SHP77 (cell line): ENCODE measurements at regions not wholly inside any gene's neighbourhood (a gene's known extent, or its start where the extent isn't known, plus 50 kb on each side); places are given as distances from the start of the nearest gene placed in this dataset.

Source experiments
- DNase-seq, 2 experiments: peaks; one replicate each; lab custom pipeline; 2025; lab: John Stamatoyannopoulos, UW

DNA sequence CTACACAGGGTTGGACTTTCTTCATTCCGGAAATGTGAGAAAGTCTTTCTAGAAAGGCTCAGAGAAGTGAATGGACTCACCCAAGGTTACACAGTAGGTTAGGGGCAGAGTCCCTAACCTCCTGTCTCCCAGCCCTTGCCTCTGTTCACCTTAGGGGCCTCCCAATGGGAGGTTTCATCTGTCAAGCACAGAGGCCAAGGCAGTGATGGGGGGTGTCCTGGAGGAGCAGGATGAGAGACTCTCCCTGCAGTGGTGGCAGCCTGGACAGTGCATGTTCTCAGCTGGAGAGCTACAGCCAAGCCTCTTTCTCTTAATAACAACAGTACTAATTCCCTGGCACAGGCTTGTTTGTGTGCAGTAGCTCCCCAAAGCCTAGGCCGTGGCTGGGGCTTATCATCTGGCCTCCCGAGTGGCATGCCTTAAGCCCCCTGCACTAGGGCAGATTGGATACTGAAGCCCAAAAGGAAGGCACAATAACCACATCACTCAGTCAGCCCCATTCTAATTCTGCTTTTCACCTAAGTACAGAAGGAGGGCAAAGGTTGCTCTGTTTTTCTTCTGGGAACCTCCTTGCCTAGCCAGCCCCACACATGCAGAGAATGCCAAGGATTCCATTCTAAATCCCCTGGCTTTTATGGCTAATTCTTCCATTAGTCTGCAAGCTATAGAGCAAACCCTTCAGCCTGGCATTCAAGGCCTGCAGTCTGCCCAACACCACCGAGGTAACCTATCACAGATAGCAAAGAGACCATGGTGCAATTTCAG lies 50.2 kb upstream of the XPA start:
- no peak for DNase-seq

GRCh38 chr9:97748525-97748924 lies 51.4 kb upstream of the XPA start:
- DNase-seq: no peak

- no peak for DNase-seq
Measured at GRCh38 chr9:97749928-97750327, 52.8 kb upstream of the XPA start.

DNA sequence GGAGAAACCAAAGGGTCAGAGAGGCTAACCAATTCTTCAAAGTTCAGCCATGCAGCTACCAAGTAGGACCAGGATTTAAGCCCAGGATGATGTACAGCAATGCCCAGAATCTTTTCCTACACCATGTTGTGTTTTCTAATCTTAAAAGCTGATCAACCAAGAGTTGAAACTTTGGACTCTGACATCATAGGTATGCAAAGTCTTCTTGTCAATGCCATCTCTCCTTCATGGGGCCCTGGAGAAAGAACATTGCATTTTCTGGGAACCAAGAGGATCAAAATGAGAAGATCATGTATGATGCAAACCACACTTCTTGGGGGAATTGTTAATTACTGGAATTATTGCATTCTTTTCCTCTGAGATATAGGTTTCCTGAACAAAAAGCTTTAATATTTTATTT lies 54.4 kb upstream of the XPA start:
- no peak for DNase-seq

- DNase-seq: no peak
Measured at GRCh38 chr9:97752274-97752673, 55.1 kb upstream of the XPA start.

- no peak for DNase-seq
Measured at GRCh38 chr9:97753364-97753763, 56.2 kb upstream of the XPA start.

DNA sequence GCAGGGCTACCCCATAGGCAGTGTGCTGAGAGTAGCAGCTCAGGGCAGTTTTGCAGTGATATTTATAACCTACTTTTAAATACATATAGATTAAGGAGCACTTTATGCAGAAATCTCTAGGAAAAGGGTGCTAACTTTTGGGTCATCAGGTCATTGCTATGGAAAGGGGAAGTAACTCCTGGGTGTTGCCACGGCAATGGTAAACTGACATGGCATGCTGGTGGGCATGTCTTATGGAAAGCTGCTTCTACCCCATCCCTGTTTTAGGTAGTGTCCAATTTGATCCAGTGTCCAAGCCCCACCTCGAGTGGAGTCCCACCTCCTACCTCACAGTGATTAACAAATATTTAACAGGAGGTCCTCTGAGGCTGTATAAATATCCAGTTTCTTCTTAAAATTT lies 56.8 kb upstream of the XPA start:
- DNase-seq: no peak

GRCh38 chr9:97755618-97756267 lies 58.6 kb upstream of the XPA start:
- DNase-seq: no peak

- no peak for DNase-seq
Measured at GRCh38 chr9:97756991-97757390, 59.9 kb upstream of the XPA start.

GRCh38 chr9:97758334-97758916 lies 61.3 kb upstream of the XPA start:
- no peak for DNase-seq

DNA sequence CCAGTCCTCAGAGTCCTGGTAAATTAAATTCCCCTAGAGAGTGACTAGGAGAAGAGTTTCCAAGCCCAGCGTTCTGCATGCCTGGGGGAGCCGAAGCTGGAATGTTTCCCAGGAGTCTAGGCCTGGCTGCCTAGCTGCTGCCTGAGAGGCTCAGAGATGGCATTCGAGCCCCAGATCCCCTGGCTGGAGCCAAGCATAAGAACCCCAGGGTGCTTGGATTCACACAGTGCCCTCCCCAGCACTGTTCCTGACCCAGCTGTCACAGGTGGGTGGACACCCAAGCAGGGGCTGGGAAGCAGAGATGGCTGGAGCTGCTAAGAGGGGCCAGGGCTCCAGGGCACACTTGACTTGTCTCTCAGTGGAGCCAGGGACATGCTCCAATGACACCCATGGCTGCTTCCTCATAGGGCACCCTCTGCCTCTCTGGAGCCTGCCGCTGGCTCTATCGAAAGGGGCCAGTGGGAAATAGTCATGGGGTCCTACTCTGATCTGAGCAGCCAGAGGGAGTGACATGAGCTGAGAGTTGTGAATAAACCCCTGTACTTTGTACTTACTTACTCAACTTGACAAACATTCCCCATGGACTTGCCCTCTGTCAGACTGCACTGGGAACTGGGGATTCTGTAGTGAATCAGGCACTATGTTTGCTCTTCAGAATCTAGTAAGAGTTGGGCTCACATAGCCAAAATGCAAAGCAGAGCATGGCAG lies 62.6 kb upstream of the XPA start:
- no peak for DNase-seq

- no peak for DNase-seq
Measured at GRCh38 chr9:97761056-97761598, 64.0 kb upstream of the XPA start.

DNA sequence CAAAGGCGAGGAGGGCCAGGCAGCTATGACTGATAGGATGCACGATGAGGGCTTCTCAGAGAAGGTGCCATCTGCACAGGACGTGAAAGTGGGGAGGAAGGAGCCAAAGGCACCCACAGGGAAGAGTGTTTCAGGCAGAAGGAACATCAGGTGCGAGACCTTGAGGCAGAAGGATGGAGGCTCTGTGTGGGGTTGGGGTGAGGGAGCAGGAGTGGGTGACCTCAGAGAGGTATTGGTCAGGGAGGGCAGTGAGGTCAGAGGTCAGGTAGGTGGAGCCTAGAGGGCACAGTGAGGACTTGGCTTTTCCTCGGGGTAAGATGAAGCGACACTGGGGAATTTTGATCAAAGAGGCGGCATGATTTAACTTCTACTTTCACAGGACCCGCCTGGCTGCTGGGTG lies 64.7 kb upstream of the XPA start:
- DNase-seq: no peak

- no peak for DNase-seq
Measured at GRCh38 chr9:97763874-97764273, 66.7 kb upstream of the XPA start.

DNA sequence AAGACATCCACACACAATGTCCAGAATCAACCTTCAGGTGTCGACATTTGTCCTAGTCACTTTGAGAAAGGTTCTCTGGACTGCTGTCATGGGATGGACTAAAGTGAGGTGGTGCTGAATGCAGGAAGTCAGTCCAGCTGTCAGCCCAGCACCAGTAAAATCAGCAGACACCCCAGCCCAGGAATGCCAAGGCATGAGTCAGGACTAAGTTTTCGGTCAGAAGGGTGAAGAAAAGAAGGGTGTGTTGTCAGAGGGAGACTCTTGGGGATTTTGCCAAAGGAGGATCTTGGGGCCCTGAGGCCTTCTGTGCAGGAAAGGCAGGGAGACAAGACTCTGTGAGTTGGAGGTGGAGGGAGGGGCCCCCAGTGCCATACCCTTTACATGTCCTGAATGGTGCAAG lies 69.0 kb upstream of the XPA start:
- DNase-seq: no peak

GRCh38 chr9:97766610-97767009 lies 69.5 kb upstream of the XPA start:
- DNase-seq: no peak

- no peak for DNase-seq
Measured at GRCh38 chr9:97767891-97768290, 70.8 kb upstream of the XPA start.

DNA sequence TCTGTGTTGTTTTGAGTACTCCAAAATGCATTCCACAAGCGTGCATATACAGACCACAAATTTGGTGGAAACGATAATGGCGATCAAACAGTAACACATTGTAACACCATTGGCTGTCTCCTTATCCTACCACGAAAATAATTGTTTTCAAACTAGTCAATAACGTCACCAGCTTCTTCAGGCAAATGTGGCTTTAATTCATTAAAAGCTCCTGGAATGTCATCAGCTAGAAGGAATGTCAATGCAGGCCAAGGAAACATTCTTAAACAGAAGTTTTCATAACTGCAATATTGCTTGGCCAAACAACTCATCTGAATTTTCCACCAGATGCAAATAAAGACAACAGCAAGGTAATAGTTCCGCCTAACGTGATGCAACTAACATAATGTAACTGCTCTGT lies 71.6 kb upstream of the XPA start:
- no peak for DNase-seq

GRCh38 chr9:97769208-97769607 lies 72.1 kb upstream of the XPA start:
- no peak for DNase-seq

DNA sequence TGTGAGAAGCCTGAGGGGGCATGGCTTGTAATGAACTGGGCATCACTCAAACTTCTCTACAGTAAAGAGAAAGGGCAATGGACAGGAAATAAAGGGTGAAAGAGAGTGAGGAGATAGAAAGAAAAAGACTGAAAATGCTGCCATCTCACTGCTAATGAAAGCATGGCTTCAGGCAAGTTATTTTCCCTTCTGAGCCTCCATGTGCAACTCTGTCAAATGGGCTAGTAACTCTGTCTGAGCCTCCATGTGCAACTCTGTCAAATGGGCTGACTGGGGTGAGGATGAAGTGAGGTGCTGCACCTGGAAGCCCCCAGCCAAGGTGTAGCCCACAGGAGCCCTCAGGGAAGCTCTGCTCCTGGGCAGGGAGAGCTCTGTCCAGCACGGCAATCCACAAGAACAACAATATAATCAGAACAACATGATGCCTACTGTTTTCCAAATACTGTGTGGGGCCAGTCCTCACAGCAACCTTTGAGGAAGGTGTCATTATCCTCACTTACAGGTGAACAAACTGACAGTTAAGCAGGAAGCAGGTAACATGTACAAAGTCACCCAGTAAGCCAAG lies 73.8 kb upstream of the XPA start:
- DNase-seq: no peak

- DNase-seq: no peak
Measured at GRCh38 chr9:97771641-97772040, 74.5 kb upstream of the XPA start.

DNA sequence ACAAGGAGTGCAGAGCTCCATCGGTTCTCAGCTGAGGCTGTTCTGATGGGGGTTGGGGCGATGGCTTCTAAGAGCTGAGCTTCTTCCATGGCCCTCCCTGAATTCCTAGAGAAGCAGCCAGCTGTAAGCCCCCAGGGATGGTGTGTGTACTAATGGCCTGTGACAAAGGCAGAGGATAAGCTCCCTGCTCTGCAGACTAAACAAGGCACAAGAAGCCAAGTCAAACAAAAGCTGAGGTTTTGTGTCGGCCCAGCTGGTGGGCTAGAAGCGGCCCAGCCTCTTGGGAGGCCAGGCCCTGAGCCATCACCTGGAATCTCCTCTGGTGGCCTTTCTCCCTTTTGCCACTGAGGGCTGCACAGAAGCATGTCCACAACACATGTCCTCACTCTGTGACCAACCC lies 75.0 kb upstream of the XPA start:
- no peak for DNase-seq
